Endothelial cell of umbilical vein (primary cell): ENCODE measurements at regions not wholly inside any gene's neighbourhood (a gene's known extent, or its start where the extent isn't known, plus 50 kb on each side); places are given as distances from the start of the nearest gene placed in this dataset.

Experiments used
- BruUV-seq: library from RNA; stranded (reverse); fragments of 400-500 nt; replicated peaks from 2 replicates; lab custom pipeline; 2021; lab: Mats Ljungman, UMichigan
- CTCF ChIA-PET: fragments of 300-600, 350-600 bp; sonication (Branson Sonifier 250); formaldehyde crosslinking; loops from one replicate; lab custom pipeline; 2021; ENCODE audit warnings: antibody characterized with exemption, inconsistent platforms; lab: Charles Lee
- POLR2A ChIA-PET: fragments of 300-600, 350-600 bp; sonication (Branson Sonifier 250); formaldehyde crosslinking; loops from one replicate; lab custom pipeline; 2021; ENCODE audit warnings: antibody characterized with exemption, inconsistent platforms; lab: Charles Lee
- DNase-seq: peaks from one replicate; pipeline ENCODE4 v3.0.0-alpha.2; 2011; ENCODE audit warnings: low read depth, low spot score
- FAIRE-seq: peaks from 2 replicates; lab custom pipeline; 2011; peaks lifted over from hg19 to GRCh38; lab: Jason Lieb, UNC
- H2AFZ ChIP-seq: 2 replicates; pipeline ENCODE4 v1.6.0; 2012; ENCODE audit warnings: low read depth, low read length, control low read depth, inconsistent platforms
- H3K27ac ChIP-seq: 2 replicates; pipeline ENCODE4 v1.5.1; 2011; ENCODE audit warnings: low read depth, mild to moderate bottlenecking, control low read depth, low read length, moderate library complexity; ENCODE audit not compliant: insufficient read depth
- H3K27me3 ChIP-seq, 2 experiments: 2 replicates each; pipeline versions ENCODE4 v1.6.0 to v1.6.1; 2011; ENCODE audit warnings: low read length in 2 of 2, mixed read lengths in 1 of 2; ENCODE audit not compliant: control insufficient read depth in 2 of 2, insufficient read depth in 2 of 2
- H3K36me3 ChIP-seq, 2 experiments: 2 replicates in 1 of 2; 3 replicates in 1 of 2; pipeline ENCODE4 v1.5.1; 2011; ENCODE audit warnings: low read length in 2 of 2, mild to moderate bottlenecking in 1 of 2, moderate library complexity in 1 of 2; ENCODE audit not compliant: control insufficient read depth in 2 of 2, insufficient read depth in 2 of 2; ENCODE audit errors: extremely low read depth in 1 of 2
- H3K4me1 ChIP-seq: 3 replicates; pipeline ENCODE4 v1.5.1; 2011; ENCODE audit warnings: mild to moderate bottlenecking, low read length; ENCODE audit not compliant: control insufficient read depth, insufficient read depth; ENCODE audit errors: extremely low read depth
- H3K4me2 ChIP-seq: 2 replicates; pipeline ENCODE4 v1.6.1; 2011; ENCODE audit warnings: low read length, control low read depth, mixed read lengths; ENCODE audit not compliant: insufficient read depth
- H3K4me3 ChIP-seq, 3 experiments: fragments of 200-600 bp in 1 of 3; sonication (generic), shearing (Covaris generic) in 1 of 3; replicated peaks in 1 of 3; 2 replicates each; pipeline ENCODE4 v1.5.1; 2011 to 2016; ENCODE audit warnings: control low read depth in 3 of 3, low read length in 3 of 3, mild to moderate bottlenecking in 2 of 3, inconsistent platforms in 1 of 3, low read depth in 1 of 3, moderate library complexity in 1 of 3; ENCODE audit not compliant: insufficient read depth in 1 of 3
- H3K79me2 ChIP-seq: 2 replicates; pipeline ENCODE4 v1.6.0; 2012; ENCODE audit warnings: low read length, inconsistent platforms; ENCODE audit not compliant: control insufficient read depth, insufficient read depth
- H3K9ac ChIP-seq: replicated peaks from 2 replicates; pipeline ENCODE3; 2011; ENCODE audit warnings: low read length, control low read depth; ENCODE audit not compliant: insufficient read depth; ENCODE audit errors: extremely low read depth
- H3K9me1 ChIP-seq: replicated peaks from 3 replicates; pipeline ENCODE4 v1.6.0; 2011; ENCODE audit warnings: mild to moderate bottlenecking, low read length; ENCODE audit not compliant: control insufficient read depth, insufficient read depth; ENCODE audit errors: extremely low read depth
- H3K9me3 ChIP-seq: replicated peaks from 2 replicates; pipeline ENCODE4 v1.5.1; 2012; ENCODE audit warnings: low read length, inconsistent platforms; ENCODE audit not compliant: control insufficient read depth, insufficient read depth
- H4K20me1 ChIP-seq: replicated peaks from 2 replicates; pipeline ENCODE3; 2011; ENCODE audit warnings: mild to moderate bottlenecking, low read length; ENCODE audit not compliant: control insufficient read depth, insufficient read depth; ENCODE audit errors: extremely low read depth
- CTCF ChIP-seq, 2 donors: IDR thresholded peaks; 1 replicate in 1 of 2; 2 replicates in 1 of 2; pipeline ENCODE4 v1.5.1; 2011; ENCODE audit warnings: low read length in 2 of 2, mild to moderate bottlenecking in 2 of 2, moderate library complexity in 2 of 2, control low read depth in 1 of 2, inconsistent platforms in 1 of 2, low read depth in 1 of 2; ENCODE audit not compliant: insufficient read depth in 1 of 2; ENCODE audit errors: extremely low read depth in 1 of 2
- EZH2 ChIP-seq: IDR thresholded peaks from 2 replicates; pipeline ENCODE4 v1.6.1; 2012; ENCODE audit warnings: borderline replicate concordance, low read depth, mild to moderate bottlenecking, moderate library complexity, low read length, inconsistent platforms; ENCODE audit not compliant: severe bottlenecking
- FOS ChIP-seq: IDR thresholded peaks from 2 replicates; pipeline ENCODE4 v1.6.1; 2011; ENCODE audit warnings: mild to moderate bottlenecking, low read length, moderate library complexity, borderline replicate concordance; ENCODE audit not compliant: insufficient read depth
- GATA2 ChIP-seq: IDR thresholded peaks from 2 replicates; pipeline ENCODE4 v1.7.0; 2011; ENCODE audit warnings: low read depth, mild to moderate bottlenecking, moderate library complexity, mixed read lengths, low read length; ENCODE audit not compliant: insufficient read length, insufficient read depth
- JUN ChIP-seq: IDR thresholded peaks from 2 replicates; pipeline ENCODE4 v1.6.1; 2011; ENCODE audit warnings: borderline replicate concordance, low read depth; ENCODE audit not compliant: insufficient read length, insufficient read depth
- MYC ChIP-seq: IDR thresholded peaks from one replicate; pipeline ENCODE4 v1.6.1; 2011; ENCODE audit warnings: mild to moderate bottlenecking, low read depth, low read length
- POLR2A ChIP-seq: IDR thresholded peaks from 2 replicates; pipeline ENCODE4 v1.6.1; 2012; ENCODE audit warnings: low read depth, mild to moderate bottlenecking, control low read depth, low read length
- POLR2AphosphoS5 ChIP-seq: IDR thresholded peaks from 2 replicates; pipeline ENCODE4 v1.6.1; 2012; ENCODE audit warnings: low read depth, mild to moderate bottlenecking, control low read depth, low read length, moderate library complexity; ENCODE audit not compliant: insufficient read depth
- dilution Hi-C: fragments of 300-500 bp; cut with MboI; formaldehyde crosslinking; loops from one replicate; pipeline ENCODE4 v1.15.0; 2019; ENCODE audit warnings: low sequenced_read_pairs; ENCODE audit not compliant: extremely low pct_ligation_motif_present
- intact Hi-C: fragments of 100-400 bp; cut with micrococcal nuclease; formaldehyde crosslinking; loops from one replicate; pipeline ENCODE4 v1.10.0; 2022
- TF ChIP-seq, protein P1 (sequence below): IDR thresholded peaks from 2 replicates; pipeline ENCODE4 v1.6.1; 2011; ENCODE audit not compliant: insufficient read depth, insufficient read length

GRCh38 chr7:52486267-52486666 lies 549.2 kb upstream of the POM121L12 start:
- BruUV-seq = no TSS peak

More at GRCh38 chr7:52486267-52486666, 549.2 kb upstream of the POM121L12 start:
- Histone ChIP-seq H3K36me3 (no peaks in the 10 kb centered on the region), H3K79me2 (no peaks in the 10 kb centered on the region), H4K20me1 (no peaks in the 10 kb centered on the region), H3K27me3 (no peaks in the 10 kb centered on the region), H3K4me3 (no peak overlapping the region), H3K4me2 (no peak overlapping the region), H3K27ac (no peak overlapping the region), H3K4me1 (no peaks in the 10 kb centered on the region), H3K9me3 (no peaks in the 10 kb centered on the region), H3K9ac (no peak overlapping the region), H2AFZ (no peak overlapping the region), H3K9me1 (no peaks in the 10 kb centered on the region)
- intact Hi-C loops (no loop called here), dilution Hi-C loops (no loop called here)
- TF ChIP-seq MYC (no peak), POLR2AphosphoS5 (no peak), CTCF (IDR thresholded peaks at IDR 0.05; ENCODE audit: extremely low read depth in 1 of 2, insufficient read depth in 1 of 2, low read depth in 1 of 2, low read length in 2 of 2) (no peak), FOS (no peak), EZH2 (no peak), GATA2 (no peak), POLR2A (no peak), JUN (no peak)
- TF ChIP-seq, protein P1, sequence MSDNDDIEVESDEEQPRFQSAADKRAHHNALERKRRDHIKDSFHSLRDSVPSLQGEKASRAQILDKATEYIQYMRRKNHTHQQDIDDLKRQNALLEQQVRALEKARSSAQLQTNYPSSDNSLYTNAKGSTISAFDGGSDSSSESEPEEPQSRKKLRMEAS = no peak
- no peak for DNase-seq
- ChIA-PET POLR2A (no interaction called here), CTCF (no interaction called here)
- FAIRE-seq = no peak
